ENCODE measurements at regions not wholly inside any gene's neighbourhood (a gene's known extent, or its start where the extent isn't known, plus 50 kb on each side); places are given as distances from the start of the nearest gene placed in this dataset.

- H3K4me1 ChIP-seq = no peaks in the 10 kb centered on the region
- intact Hi-C loops (cut with DNase I) = no loop called here
- no peak for TF ChIP-seq CTCF (IDR thresholded peaks at IDR 0.05)
- H3K27me3 ChIP-seq = no peaks in the 10 kb centered on the region
- DNase-seq = no peak
- H3K27ac ChIP-seq = no peak overlapping the region
- no peaks in the 10 kb centered on the region for H3K9me3 ChIP-seq
- no peak for ATAC-seq
- H3K4me3 ChIP-seq = no peak overlapping the region
- no peaks in the 10 kb centered on the region for H3K36me3 ChIP-seq
Observed at GRCh38 chr7:136710751-136711150, 157.7 kb upstream of the CHRM2 start.

GRCh38 chr7:136709876-136710275 lies 158.6 kb upstream of the CHRM2 start:
- Histone ChIP-seq H3K9me3 (no peaks in the 10 kb centered on the region), H3K27me3 (no peaks in the 10 kb centered on the region), H3K27ac (no peak overlapping the region), H3K4me3 (no peak overlapping the region), H3K36me3 (no peaks in the 10 kb centered on the region), H3K4me1 (no peaks in the 10 kb centered on the region)
- intact Hi-C loops (cut with DNase I) = no loop called here
- peak in 1 of 8 donors; percentile 10 for ATAC-seq
- 4 to 11% methylated on average over 1 of the region's 1 CpG for WGBS, 2 donors
- DNase-seq = no peak
- no peak for TF ChIP-seq CTCF (IDR thresholded peaks at IDR 0.05)

GRCh38 chr7:136702913-136703312 lies 165.5 kb upstream of the CHRM2 start:
- 85 to 92% methylated on average over 1 of the region's 1 CpG for WGBS, 2 donors
- H3K27me3 ChIP-seq = no peaks in the 10 kb centered on the region
- intact Hi-C loops (cut with DNase I) = no loop called here
- peaks cover 0 to 7% (median 0%) of the 10 kb centered on the region in 9 donors for H3K4me1 ChIP-seq
- no peak overlapping the region for H3K27ac ChIP-seq
- TF ChIP-seq CTCF (IDR thresholded peaks at IDR 0.05) = no peak
- no peaks in the 10 kb centered on the region for H3K36me3 ChIP-seq
- no peaks in the 10 kb centered on the region for H3K9me3 ChIP-seq
- ATAC-seq (no peak), DNase-seq (no peak)
- no peak overlapping the region for H3K4me3 ChIP-seq

- Histone ChIP-seq H3K27me3 (no peaks in the 10 kb centered on the region), H3K9me3 (peaks cover 0 to 7% (median 0%) of the 10 kb centered on the region in 11 donors), H3K4me3 (no peak overlapping the region), H3K27ac (no peak overlapping the region), H3K4me1 (peaks cover 0 to 7% (median 0%) of the 10 kb centered on the region in 9 donors), H3K36me3 (no peaks in the 10 kb centered on the region)
- intact Hi-C loops (cut with DNase I) = no loop called here
- ATAC-seq (peak; percentile 55 to 99 (median 88)), DNase-seq (peak in 1 of 2 donors; percentile 20)
- TF ChIP-seq CTCF (IDR thresholded peaks at IDR 0.05) = no peak
- WGBS, 2 donors = 46 to 54% methylated on average over 2 of the region's 2 CpGs
Observed at GRCh38 chr7:136698977-136699376, 169.5 kb upstream of the CHRM2 start.
